ENCODE measurements at regions not wholly inside any gene's neighbourhood (a gene's known extent, or its start where the extent isn't known, plus 50 kb on each side); places are given as distances from the start of the nearest gene placed in this dataset.

GRCh38 chr5:31084871-31085270 is 108.6 kb upstream of the CDH6 start:
- no peak overlapping the region for H3K27ac ChIP-seq
- no peak for TF ChIP-seq CTCF (conservative IDR thresholded peaks at IDR 0.05)

GRCh38 chr5:31083364-31083763 is 110.1 kb upstream of the CDH6 start:
- no peak for TF ChIP-seq CTCF (conservative IDR thresholded peaks at IDR 0.05)

GRCh38 chr5:31079668-31080067 is 113.8 kb upstream of the CDH6 start:
- no peak overlapping the region for H3K27ac ChIP-seq
- TF ChIP-seq CTCF (conservative IDR thresholded peaks at IDR 0.05), result no peak

More at GRCh38 chr5:31083364-31083763, 110.1 kb upstream of the CDH6 start:
- no peak overlapping the region for H3K27ac ChIP-seq

GRCh38 chr5:31078956-31079355 is 114.5 kb upstream of the CDH6 start:
- no peak for TF ChIP-seq CTCF (conservative IDR thresholded peaks at IDR 0.05)
- no peak overlapping the region for H3K27ac ChIP-seq

- no peak for TF ChIP-seq CTCF (conservative IDR thresholded peaks at IDR 0.05)
- no peak overlapping the region for H3K27ac ChIP-seq
Measured at GRCh38 chr5:31075981-31076380, 117.5 kb upstream of the CDH6 start.

- H3K27ac ChIP-seq, result no peak overlapping the region
Measured at GRCh38 chr5:31068287-31068686, 125.2 kb upstream of the CDH6 start.

GRCh38 chr5:31066655-31067328 is 126.7 kb upstream of the CDH6 start:
- no peak overlapping the region for H3K27ac ChIP-seq
- TF ChIP-seq CTCF (conservative IDR thresholded peaks at IDR 0.05), result no peak

More at GRCh38 chr5:31068287-31068686, 125.2 kb upstream of the CDH6 start:
- TF ChIP-seq CTCF (conservative IDR thresholded peaks at IDR 0.05), result no peak

Measured in VCaP (cell line).